ENCODE measurements at regions not wholly inside any gene's neighbourhood (a gene's known extent, or its start where the extent isn't known, plus 50 kb on each side); places are given as distances from the start of the nearest gene placed in this dataset.

DNA sequence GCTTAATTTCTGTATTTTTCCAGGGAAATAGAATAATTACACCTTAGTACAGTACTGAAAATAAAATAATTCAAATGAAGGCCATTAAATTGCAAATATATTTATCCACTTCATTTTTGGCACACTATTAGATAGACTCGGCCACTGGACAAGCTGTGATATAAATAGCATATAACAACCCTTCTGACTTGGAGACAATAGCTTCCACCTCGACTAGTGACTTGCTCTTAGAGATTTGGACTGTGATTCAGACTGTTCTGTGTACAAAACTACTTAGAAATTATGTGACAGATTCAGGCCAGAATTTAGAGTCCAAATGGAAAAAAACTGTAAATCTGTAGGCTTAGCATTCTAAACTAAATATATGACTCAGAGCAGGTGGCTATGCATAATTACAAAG is 949.9 kb downstream of the LRFN5 start:
- TF ChIP-seq, protein P1, sequence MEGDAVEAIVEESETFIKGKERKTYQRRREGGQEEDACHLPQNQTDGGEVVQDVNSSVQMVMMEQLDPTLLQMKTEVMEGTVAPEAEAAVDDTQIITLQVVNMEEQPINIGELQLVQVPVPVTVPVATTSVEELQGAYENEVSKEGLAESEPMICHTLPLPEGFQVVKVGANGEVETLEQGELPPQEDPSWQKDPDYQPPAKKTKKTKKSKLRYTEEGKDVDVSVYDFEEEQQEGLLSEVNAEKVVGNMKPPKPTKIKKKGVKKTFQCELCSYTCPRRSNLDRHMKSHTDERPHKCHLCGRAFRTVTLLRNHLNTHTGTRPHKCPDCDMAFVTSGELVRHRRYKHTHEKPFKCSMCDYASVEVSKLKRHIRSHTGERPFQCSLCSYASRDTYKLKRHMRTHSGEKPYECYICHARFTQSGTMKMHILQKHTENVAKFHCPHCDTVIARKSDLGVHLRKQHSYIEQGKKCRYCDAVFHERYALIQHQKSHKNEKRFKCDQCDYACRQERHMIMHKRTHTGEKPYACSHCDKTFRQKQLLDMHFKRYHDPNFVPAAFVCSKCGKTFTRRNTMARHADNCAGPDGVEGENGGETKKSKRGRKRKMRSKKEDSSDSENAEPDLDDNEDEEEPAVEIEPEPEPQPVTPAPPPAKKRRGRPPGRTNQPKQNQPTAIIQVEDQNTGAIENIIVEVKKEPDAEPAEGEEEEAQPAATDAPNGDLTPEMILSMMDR (IDR thresholded peaks at IDR 0.05) = no peak
- TF ChIP-seq POLR2A (IDR thresholded peaks at IDR 0.05) (no peak), EP300 (IDR thresholded peaks at IDR 0.05) (no peak)

Measured in gastroesophageal sphincter (tissue), 3 donors.